Activated T-cell treated with anti-CD3 and anti-CD28 coated beads, Interleukin-2, amount 50 U/mL, for 72 hours (primary cell): ENCODE measurements at regions not wholly inside any gene's neighbourhood (a gene's known extent, or its start where the extent isn't known, plus 50 kb on each side); places are given as distances from the start of the nearest gene placed in this dataset.

Source experiments
- ATAC-seq, 2 donors: fragments of 150-1000 bp; cut with Tn5 transposase; replicated peaks in 1 of 2; 2 replicates each; pipeline ENCODE4 v1.10.0; 2021; ENCODE audit warnings: moderate library complexity in 2 of 2, mild to moderate bottlenecking in 1 of 2
- DNase-seq, 2 donors: peaks; one replicate each; pipeline ENCODE4 v3.0.0; 2021 to 2022; ENCODE audit warnings: mixed read lengths in 1 of 2
- H3K27ac Mint-ChIP-seq: one replicate; pipeline ENCODE4 v1.8.0; 2022; ENCODE audit warnings: mild to moderate bottlenecking, moderate library complexity, mixed read lengths
- H3K27me3 Mint-ChIP-seq: one replicate; pipeline ENCODE4 v1.8.0; 2022; ENCODE audit warnings: low read depth, mixed read lengths
- H3K36me3 Mint-ChIP-seq, 2 donors: one replicate each; pipeline ENCODE4 v1.8.0; 2022; ENCODE audit warnings: mixed read lengths in 2 of 2, mild to moderate bottlenecking in 1 of 2; ENCODE audit not compliant: insufficient read depth in 2 of 2
- H3K4me1 Mint-ChIP-seq: one replicate; pipeline ENCODE4 v1.8.0; 2022; ENCODE audit warnings: low read depth, mixed read lengths
- H3K4me3 Mint-ChIP-seq, 2 donors: one replicate each; pipeline ENCODE4 v1.8.0; 2022; ENCODE audit warnings: mild to moderate bottlenecking in 2 of 2, mixed read lengths in 2 of 2, moderate library complexity in 2 of 2
- H3K9me3 Mint-ChIP-seq, 2 donors: one replicate each; pipeline ENCODE4 v1.8.0; 2022; ENCODE audit warnings: mixed read lengths in 2 of 2

GRCh38 chr18:75137346-75137877 is 71.5 kb downstream of the PTGR3 start:
- H3K9me3 Mint-ChIP-seq: no peaks in the 10 kb centered on the region
- no peak overlapping the region for H3K4me3 Mint-ChIP-seq
- no peak overlapping the region for H3K27ac Mint-ChIP-seq
- DNase-seq (no peak), ATAC-seq (no peak)
- no peaks in the 10 kb centered on the region for H3K4me1 Mint-ChIP-seq
- H3K36me3 Mint-ChIP-seq: no peaks in the 10 kb centered on the region
- no peaks in the 10 kb centered on the region for H3K27me3 Mint-ChIP-seq

DNA sequence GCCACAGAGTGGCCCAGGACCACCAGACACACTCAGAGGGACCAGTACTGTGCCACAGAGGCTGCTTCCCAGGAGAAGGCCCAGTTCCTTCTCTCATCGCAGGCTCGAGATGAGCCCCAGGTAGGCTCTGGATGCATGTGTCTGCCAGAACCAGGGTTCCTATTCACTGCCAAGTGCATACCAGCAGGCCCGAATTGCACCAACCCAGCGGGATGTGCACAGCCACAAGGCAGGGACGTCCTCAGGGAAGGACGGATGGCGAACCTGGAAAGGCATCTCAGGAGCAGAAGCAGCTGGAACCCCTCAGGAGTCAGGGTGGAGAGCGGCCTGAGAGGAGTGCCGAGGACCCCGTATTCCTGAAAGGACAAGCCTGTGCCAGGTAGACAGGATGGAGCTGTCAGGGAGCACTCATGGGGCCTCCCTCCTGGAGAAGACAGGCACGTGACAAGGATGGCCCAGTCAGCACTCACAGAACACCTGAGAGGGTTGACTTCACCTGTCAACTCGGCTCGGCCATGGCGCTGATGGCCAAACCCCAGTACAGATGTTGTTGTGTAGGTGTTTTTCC is 73.7 kb downstream of the PTGR3 start:
- H3K4me1 Mint-ChIP-seq: no peaks in the 10 kb centered on the region
- H3K27ac Mint-ChIP-seq: no peak overlapping the region
- H3K4me3 Mint-ChIP-seq: no peak overlapping the region
- DNase-seq: no peak
- no peaks in the 10 kb centered on the region for H3K27me3 Mint-ChIP-seq
- no peak for ATAC-seq
- H3K9me3 Mint-ChIP-seq: no peaks in the 10 kb centered on the region
- no peaks in the 10 kb centered on the region for H3K36me3 Mint-ChIP-seq

DNA sequence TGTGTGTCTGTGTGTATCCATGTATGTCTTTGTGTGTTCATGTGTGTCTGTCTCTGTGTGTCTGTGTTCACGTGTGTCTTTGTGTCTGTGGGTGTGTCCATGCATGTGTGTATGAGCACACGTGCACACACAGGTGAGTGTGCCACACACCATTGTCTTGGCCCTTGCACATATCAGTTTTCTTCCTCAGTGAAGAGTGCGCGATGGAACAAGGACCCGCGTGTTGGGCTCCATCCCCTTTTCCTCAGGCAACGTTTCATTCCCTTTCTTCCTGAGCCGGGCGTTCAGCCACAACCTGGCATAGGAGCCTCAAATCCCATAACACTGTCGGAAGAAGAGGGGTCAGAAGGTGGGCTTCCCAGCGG is 74.3 kb downstream of the PTGR3 start:
- Mint-ChIP-seq H3K9me3 (peaks cover 0 to 2% of the 10 kb centered on the region in 2 donors), H3K36me3 (no peaks in the 10 kb centered on the region), H3K4me1 (no peaks in the 10 kb centered on the region), H3K27ac (no peak overlapping the region), H3K4me3 (no peak overlapping the region), H3K27me3 (no peaks in the 10 kb centered on the region)
- DNase-seq (no peak), ATAC-seq (no peak)

GRCh38 chr18:75133721-75134610 is 75.0 kb downstream of the PTGR3 start:
- peaks cover 0 to 2% of the 10 kb centered on the region in 2 donors for H3K9me3 Mint-ChIP-seq
- H3K27ac Mint-ChIP-seq: no peak overlapping the region
- H3K4me1 Mint-ChIP-seq: no peaks in the 10 kb centered on the region
- ATAC-seq (no peak), DNase-seq (no peak)
- no peak overlapping the region for H3K4me3 Mint-ChIP-seq
- no peaks in the 10 kb centered on the region for H3K36me3 Mint-ChIP-seq
- no peaks in the 10 kb centered on the region for H3K27me3 Mint-ChIP-seq

GRCh38 chr18:75132931-75133525 is 75.9 kb downstream of the PTGR3 start:
- H3K36me3 Mint-ChIP-seq: no peaks in the 10 kb centered on the region
- H3K9me3 Mint-ChIP-seq: peaks cover 0 to 2% of the 10 kb centered on the region in 2 donors
- H3K27ac Mint-ChIP-seq: no peak overlapping the region
- H3K4me3 Mint-ChIP-seq: no peak overlapping the region
- DNase-seq (no peak), ATAC-seq (no peak)
- H3K4me1 Mint-ChIP-seq: no peaks in the 10 kb centered on the region
- no peaks in the 10 kb centered on the region for H3K27me3 Mint-ChIP-seq

DNA sequence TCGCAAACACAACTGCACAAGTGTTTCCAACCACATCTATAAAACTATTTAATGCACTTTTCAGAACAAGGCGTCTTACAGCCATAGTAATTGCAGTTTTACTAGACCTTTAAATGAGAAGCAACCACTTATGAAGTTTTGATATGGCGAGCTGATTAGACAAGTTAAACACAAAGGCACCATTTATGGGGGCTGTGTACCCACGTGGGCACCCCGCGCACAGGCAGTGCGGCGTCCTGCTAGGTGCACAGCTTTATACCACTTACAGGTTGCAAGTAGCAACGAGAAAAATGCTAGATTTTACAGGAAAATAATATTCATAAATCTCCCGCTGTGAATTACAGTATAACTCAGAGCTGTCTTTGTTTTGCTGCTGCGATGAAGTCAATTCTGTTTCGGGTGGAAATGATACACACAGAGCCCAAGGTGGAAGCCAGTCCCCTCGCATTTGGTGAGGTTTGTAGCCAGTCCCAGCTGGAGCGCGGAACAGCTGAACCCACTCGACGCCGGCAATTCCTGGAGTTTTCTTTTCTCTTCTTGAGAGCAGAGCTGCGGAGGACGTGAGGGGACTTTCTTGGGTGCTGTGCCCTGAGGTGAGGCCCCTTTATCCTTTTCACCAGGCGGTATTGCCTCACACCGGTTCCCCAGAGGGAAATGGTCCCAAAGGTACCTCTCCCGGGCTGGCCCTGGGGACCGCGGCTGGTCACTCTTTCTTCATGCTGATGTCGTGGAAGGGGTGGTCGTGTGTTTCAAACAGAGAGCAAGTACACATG is 76.7 kb downstream of the PTGR3 start:
- Mint-ChIP-seq H3K27me3 (no peaks in the 10 kb centered on the region), H3K36me3 (no peaks in the 10 kb centered on the region), H3K4me3 (no peak overlapping the region), H3K9me3 (peaks cover 0 to 2% of the 10 kb centered on the region in 2 donors), H3K27ac (no peak overlapping the region), H3K4me1 (no peaks in the 10 kb centered on the region)
- DNase-seq (no peak), ATAC-seq (no peak)

DNA sequence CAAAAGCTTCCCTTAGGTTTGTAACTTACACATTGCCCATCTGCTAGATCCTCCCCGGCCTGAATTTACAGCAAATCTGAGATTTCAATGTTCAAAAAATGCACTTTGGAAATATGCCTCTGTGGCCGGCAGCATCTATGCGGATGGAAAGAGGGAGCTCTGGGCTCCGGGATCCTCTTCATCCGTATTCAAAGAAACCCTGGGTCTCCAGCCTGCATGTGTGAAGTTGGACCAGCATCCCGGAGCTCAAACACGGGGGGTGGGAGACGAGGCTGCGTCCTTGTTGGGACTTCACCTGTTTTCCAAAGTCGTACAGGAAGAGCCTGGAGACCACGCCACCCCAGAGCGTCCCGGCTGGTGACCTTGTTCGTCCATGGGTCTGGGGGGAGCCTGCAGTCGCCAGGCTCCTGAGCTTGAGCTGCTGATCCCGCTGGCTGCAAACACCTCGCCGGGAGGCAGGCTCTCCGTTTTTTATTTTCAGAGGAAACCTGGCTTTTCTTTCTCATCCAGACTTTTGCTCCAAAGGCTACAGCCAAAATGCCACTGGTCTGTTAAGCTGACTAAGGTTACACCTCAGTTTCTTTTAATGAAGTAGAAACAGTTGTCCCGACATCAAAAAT is 77.4 kb downstream of the PTGR3 start:
- H3K4me1 Mint-ChIP-seq: no peaks in the 10 kb centered on the region
- H3K27me3 Mint-ChIP-seq: no peaks in the 10 kb centered on the region
- no peak for DNase-seq

DNA sequence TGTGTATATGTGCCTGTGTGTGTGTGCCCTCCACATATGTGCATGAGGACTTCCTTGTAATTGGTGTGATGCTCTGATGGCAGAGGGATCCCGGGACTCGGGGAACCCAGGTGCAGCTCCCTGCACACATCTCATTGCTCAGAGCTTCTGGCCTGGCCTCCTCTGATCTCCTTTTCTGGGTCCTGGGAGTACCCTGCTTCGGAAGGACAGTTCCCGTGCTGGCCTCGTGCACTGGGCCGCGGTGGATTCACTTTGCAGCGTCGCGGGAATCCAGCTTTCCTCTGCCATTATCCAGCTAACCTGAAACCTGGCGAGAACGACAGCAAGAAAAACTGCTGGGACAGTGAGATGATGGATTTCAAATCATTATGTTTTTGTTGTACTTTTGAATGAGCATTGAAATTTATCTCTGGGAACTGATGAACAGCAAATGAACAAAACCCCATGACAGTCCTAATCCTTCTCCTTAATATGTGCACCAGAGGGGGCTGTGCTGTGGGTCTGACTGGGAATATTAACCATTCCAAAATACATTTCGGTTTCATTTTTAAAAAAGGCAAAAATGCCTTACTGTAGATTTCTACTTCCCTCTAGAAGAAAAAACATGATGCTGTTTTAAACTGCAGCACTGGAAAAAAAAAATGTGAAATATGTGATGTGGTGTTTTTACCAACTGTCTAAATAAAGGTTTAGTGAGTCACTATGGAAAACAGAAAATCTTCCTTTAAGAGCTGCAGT is 78.2 kb downstream of the PTGR3 start:
- no peak for DNase-seq
- H3K4me1 Mint-ChIP-seq: peaks cover 5% of the 10 kb centered on the region
- H3K27me3 Mint-ChIP-seq: no peaks in the 10 kb centered on the region
- H3K27ac Mint-ChIP-seq: no peak overlapping the region
- H3K36me3 Mint-ChIP-seq: no peaks in the 10 kb centered on the region
- no peak overlapping the region for H3K4me3 Mint-ChIP-seq
- H3K9me3 Mint-ChIP-seq: peaks cover 0 to 2% of the 10 kb centered on the region in 2 donors
- no peak for ATAC-seq

More for the DNA sequence above, 77.4 kb downstream of the PTGR3 start:
- H3K27ac Mint-ChIP-seq: no peak overlapping the region
- ATAC-seq: no peak
- no peaks in the 10 kb centered on the region for H3K36me3 Mint-ChIP-seq
- H3K9me3 Mint-ChIP-seq: peaks cover 0 to 2% of the 10 kb centered on the region in 2 donors
- no peak overlapping the region for H3K4me3 Mint-ChIP-seq

- Mint-ChIP-seq H3K4me3 (no peak overlapping the region), H3K4me1 (peaks cover 5% of the 10 kb centered on the region), H3K9me3 (peaks cover 0 to 2% of the 10 kb centered on the region in 2 donors), H3K27me3 (no peaks in the 10 kb centered on the region), H3K27ac (no peak overlapping the region), H3K36me3 (no peaks in the 10 kb centered on the region)
- ATAC-seq (no peak), DNase-seq (no peak)
Observed at GRCh38 chr18:75129717-75130477, 79.0 kb downstream of the PTGR3 start.

- Mint-ChIP-seq H3K4me3 (no peak overlapping the region), H3K36me3 (no peaks in the 10 kb centered on the region), H3K9me3 (peaks cover 0 to 2% of the 10 kb centered on the region in 2 donors), H3K27ac (no peak overlapping the region), H3K4me1 (peaks cover 5% of the 10 kb centered on the region), H3K27me3 (no peaks in the 10 kb centered on the region)
- DNase-seq (no peak), ATAC-seq (no peak)
Observed at GRCh38 chr18:75128911-75129716, 79.8 kb downstream of the PTGR3 start.

DNA sequence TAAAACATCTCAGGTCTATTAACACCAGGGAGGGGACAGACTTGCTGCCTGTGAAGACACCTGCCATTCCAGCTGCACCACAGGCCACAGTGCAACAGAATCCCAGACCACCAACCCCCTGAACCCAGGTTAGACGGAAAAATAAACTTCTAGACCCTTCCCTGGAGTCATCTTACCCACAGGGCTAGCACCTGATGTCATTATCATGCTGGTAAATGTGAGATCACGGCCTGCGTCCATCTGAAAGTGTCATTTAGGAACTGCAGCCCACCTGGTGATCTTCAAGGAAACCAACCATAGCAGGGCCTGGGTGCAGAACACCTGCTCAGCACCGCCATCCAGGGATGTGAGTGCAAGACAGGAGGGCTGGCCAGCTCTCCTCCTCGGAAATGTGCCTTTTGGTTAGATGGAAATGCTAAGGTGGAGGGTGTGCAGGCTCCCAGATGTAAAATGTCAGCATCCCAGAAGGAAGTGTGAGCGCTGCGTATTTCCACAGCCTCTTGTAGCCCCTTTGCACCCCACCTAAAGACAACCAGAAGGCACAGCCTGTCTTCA is 80.8 kb downstream of the PTGR3 start:
- Mint-ChIP-seq H3K27me3 (no peaks in the 10 kb centered on the region), H3K27ac (no peak overlapping the region), H3K4me1 (peaks cover 5% of the 10 kb centered on the region), H3K4me3 (no peak overlapping the region), H3K9me3 (peaks cover 0 to 2% of the 10 kb centered on the region in 2 donors), H3K36me3 (no peaks in the 10 kb centered on the region)
- ATAC-seq: no peak
- DNase-seq: no peak
